ENCODE measurements at regions not wholly inside any gene's neighbourhood (a gene's known extent, or its start where the extent isn't known, plus 50 kb on each side); places are given as distances from the start of the nearest gene placed in this dataset.
"Not testable (repeated sequence)": the region's sequence is repeated elsewhere in the genome, so short reads cannot be mapped to it uniquely, and the experiment has no call there.

GRCh38 chr4:66750273-66750672, 795.0 kb downstream of the CENPC start:
- in situ Hi-C loops (cut with HindIII; ENCODE audit: low sequenced_read_pairs) = no loop called here

- in situ Hi-C loops (cut with HindIII; ENCODE audit: low sequenced_read_pairs) = not testable (repeated sequence)
Observed at GRCh38 chr4:66746918-66747317, 798.4 kb downstream of the CENPC start.

GRCh38 chr4:66741081-66741480, 804.2 kb downstream of the CENPC start:
- in situ Hi-C loops (cut with HindIII; ENCODE audit: low sequenced_read_pairs) = no loop called here

DNA sequence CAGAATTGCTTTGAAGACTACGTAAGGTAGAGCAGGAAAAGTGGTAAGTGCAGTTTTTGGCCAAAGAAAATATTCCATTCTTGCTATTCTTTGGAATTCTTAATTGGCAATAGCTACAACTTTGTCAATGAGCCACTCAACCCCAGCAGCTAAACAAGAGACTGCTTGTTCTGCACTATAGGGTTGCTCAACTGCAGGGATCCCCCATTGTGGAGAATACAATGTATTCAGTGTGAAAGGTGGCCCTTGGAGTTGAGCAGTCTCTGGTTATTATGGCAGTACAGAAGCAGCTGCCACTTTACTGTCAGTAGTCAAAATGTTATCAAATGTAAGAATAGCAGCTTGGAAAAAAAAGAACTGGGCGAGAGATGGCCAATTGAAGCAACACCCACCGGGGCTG, 808.7 kb downstream of the CENPC start:
- in situ Hi-C loops (cut with HindIII; ENCODE audit: low sequenced_read_pairs) = no loop called here

GRCh38 chr4:66728280-66728679, 817.0 kb downstream of the CENPC start:
- in situ Hi-C loops (cut with HindIII; ENCODE audit: low sequenced_read_pairs) = no loop called here

DNA sequence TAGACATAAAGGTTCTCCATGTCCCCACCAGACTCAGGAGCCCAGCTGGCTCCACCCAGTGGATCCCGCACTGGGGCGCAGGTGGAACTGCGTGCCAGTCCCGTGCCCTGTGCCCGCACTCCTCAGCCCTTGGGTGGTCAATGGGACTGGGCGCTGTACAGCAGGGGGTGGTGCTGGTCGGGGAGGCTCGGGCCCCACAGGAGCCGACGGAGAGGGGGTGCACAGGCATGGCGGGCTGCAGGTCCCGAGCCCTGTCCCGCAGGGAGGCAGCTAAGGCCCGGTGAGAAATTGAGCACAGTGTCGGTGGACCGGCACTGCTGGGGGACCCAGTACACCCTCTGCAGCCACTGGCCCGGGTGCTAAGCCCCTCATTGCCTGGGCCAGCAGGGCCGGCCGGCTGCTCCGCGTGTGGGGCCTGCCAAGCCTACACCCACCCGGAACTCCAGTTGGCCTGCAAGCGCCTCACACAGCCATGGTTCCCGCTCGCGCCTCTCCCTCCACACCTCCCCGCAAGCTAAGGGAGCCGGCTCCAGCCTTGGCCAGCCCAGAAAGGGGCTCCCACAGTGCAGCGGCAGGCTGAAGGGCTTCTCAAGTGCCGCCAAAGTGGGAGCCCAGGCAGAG, 832.9 kb downstream of the CENPC start:
- in situ Hi-C loops (cut with HindIII; ENCODE audit: low sequenced_read_pairs) = not testable (repeated sequence)

- in situ Hi-C loops (cut with HindIII; ENCODE audit: low sequenced_read_pairs) = no loop called here
Observed at GRCh38 chr4:66704243-66704642, 841.1 kb downstream of the CENPC start.

GRCh38 chr4:66694739-66695138, 850.6 kb downstream of the CENPC start:
- in situ Hi-C loops (cut with HindIII; ENCODE audit: low sequenced_read_pairs) = no loop called here

DNA sequence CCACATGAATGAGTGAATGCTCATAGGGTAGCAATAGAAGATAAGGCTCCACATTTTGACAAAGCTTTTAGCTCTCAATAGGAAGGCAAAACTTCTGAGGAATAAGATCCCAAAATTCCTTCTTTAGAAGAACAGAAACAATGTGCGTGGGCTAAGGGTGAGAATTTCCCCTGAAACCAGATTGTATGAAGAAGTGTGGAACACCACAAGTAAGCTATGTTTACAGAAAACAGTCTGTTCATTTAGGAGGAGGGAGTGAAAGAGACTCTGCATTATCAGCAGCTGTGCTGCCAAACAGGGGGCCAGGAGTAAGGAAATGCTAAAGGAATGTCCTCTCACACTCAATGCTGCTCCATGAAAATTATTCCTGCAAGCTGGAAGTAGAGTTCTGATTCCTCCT, 851.6 kb downstream of the CENPC start:
- in situ Hi-C loops (cut with HindIII; ENCODE audit: low sequenced_read_pairs) = no loop called here

DNA sequence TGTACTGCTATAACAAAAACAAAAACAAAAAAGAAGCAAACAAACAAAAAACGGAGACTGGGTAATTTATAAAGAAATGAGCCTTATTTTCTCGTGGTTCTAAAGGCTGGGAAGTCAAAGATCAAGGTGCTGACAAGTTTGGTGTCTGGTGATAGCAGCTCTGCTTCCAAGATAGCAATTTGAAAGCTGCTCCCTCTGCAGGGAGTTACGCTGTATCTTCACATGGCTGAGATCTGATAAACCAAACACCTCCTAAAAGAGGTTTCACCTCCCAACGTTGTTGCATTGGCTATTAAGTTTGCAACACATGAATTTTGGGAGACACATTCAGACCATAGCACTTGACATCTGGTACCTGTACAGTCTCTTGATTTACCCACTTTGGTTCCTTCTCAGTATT, 854.2 kb downstream of the CENPC start:
- in situ Hi-C loops (cut with HindIII; ENCODE audit: low sequenced_read_pairs) = no loop called here

- in situ Hi-C loops (cut with HindIII; ENCODE audit: low sequenced_read_pairs) = no loop called here
Observed at GRCh38 chr4:66688674-66689073, 856.6 kb downstream of the CENPC start.

- in situ Hi-C loops (cut with HindIII; ENCODE audit: low sequenced_read_pairs) = no loop called here
Observed at GRCh38 chr4:66687459-66687858, 857.8 kb downstream of the CENPC start.

DNA sequence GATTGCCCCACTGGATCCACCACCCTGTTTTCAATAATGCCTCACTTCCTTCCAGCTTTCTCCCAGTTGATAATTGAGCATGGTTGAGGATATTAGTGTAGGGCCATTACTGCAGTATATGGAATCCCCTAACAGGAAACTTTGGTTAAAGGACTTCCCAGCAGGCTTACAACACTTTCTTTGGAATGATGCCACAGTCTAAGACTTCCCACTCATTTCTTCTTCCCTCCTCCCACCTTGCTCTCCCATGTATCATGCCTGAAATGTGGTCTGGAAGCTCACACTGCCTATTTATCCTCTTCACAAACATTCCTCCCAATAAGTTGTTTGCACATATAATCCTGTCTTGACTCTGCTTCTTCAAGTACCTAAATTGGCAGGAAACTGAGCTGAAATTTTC, 863.3 kb downstream of the CENPC start:
- in situ Hi-C loops (cut with HindIII; ENCODE audit: low sequenced_read_pairs) = no loop called here

- in situ Hi-C loops (cut with HindIII; ENCODE audit: low sequenced_read_pairs) = no loop called here
Observed at GRCh38 chr4:66667249-66667648, 878.1 kb downstream of the CENPC start.

DNA sequence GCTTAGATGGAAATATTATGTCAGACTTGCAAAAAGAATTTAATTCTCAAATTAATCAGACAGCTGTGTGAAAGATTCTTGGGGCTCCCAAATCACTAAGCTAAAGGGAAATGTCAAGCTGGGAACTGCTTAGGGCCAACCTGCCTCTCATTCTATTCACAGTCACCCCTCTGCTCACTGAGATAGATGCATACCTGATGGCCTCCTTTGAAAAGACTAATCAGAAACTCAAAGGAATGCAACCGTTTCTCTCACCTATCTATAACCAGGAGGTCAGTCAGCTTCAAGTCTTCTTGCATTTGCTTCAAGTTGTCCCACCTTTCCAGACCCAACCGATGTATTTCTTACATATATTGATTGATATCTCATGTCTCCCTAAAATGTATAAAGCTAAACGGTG, 882.7 kb downstream of the CENPC start:
- in situ Hi-C loops (cut with HindIII; ENCODE audit: low sequenced_read_pairs) = no loop called here

- in situ Hi-C loops (cut with HindIII; ENCODE audit: low sequenced_read_pairs) = no loop called here
Observed at GRCh38 chr4:66658809-66659208, 886.5 kb downstream of the CENPC start.

DNA sequence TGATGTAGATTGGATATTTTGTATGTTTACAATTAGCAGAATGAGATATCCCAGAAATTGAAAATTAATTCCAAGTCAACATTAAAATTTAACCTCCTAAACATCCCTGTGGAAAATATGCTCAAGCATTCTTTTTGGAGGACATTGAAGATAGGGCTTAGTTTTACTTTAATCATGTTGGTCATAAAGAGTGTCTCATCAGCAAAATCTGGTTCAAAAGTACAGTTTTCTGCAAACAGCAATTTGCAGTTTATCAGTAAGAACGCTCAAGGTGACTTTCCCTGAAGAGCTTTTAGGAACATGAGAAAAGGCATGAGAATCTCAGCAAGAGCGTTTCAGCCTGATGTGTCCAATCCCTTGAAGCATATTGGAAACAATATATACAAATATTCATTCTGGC, 889.8 kb downstream of the CENPC start:
- in situ Hi-C loops (cut with HindIII; ENCODE audit: low sequenced_read_pairs) = no loop called here

GRCh38 chr4:66653937-66654336, 891.4 kb downstream of the CENPC start:
- in situ Hi-C loops (cut with HindIII; ENCODE audit: low sequenced_read_pairs) = no loop called here

DNA sequence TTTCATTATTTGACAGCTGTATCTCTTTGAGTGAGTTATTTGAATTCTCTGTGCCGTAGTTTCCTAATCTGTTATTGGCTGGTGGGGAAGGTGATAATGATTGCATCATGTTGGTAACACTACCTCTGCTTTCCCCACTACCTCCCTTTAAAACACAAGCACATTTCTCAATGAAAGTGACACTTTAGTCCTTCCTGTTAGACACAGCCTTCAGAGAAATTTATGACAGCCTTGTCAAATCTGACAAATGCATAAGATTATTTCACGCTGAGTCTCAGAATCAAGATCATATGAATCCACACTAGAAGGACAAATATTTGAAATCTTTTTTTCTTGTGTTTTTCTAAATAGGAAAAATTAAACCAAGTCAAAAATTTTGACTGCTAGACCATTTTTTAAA, 896.1 kb downstream of the CENPC start:
- in situ Hi-C loops (cut with HindIII; ENCODE audit: low sequenced_read_pairs) = no loop called here

DNA sequence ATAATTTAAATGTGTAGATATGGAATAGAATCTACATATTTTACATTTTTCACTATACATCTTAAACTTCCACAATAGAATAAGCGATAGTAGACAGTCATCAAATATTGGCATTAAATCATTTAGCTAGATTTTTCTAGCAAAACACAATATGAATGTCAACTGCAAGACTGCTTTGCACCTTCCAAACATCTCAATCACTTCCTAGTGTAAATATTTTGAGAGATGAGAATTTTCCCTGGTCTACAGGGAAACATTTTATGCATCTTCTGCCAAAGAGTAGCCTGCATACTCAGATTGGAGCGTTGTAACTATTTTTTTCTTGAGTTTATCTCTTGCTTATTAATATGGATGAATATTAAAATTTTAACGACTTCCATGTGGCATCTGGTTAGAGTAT, 897.4 kb downstream of the CENPC start:
- in situ Hi-C loops (cut with HindIII; ENCODE audit: low sequenced_read_pairs) = no loop called here

DNA sequence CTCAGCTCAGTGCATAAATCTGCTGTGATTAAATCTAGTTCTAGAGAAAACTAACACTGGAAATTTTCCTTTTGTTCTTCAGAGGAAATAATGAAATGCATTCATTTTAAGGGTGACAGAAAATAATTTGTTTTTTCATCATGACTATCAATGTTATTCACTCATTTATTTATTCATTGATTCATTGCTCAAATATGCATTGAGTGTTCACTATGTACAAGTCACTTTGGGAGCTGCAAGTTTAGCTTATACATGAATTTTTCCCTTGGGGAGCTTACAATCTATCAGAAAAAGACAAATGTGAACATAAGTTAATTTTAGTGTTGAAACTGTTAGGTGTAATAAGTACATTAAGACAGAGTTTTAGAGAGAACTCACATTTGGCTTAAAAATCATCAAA, 897.8 kb downstream of the CENPC start:
- in situ Hi-C loops (cut with HindIII; ENCODE audit: low sequenced_read_pairs) = no loop called here

DNA sequence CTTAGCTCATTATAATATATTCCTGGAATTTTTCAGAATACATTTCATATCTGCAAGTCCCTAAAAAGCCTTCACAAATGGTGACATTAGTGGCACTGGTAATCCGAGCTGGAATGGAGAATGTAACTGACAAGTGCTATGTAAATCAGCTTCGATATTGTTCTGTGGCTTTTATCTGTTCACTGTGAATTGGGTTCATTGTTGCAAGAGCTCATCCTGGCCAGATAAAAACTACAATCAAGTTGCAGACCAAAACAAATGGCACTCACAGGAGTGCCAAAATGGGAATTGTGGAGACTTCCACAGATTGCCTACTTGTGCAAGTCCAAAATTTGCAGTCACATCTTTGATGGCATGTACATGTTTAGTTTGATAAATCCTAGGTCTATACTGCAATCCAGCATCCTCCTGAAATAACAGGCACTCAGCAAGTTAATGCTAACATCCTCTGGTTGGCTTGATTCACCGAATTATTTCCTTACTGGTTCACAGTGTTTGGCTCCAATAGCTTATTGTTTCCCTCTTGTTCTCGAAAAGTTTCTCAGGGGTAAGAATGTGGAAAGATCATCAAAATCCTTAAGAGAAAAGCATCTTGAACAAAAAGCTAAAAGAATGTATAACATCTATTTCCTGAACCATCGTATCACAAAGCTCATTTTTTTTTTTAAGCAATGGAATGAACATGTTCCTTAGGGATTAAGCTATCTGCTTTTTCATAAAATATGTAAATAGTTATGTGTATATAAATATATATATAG, 904.9 kb downstream of the CENPC start:
- in situ Hi-C loops (cut with HindIII; ENCODE audit: low sequenced_read_pairs) = no loop called here

GRCh38 chr4:66639361-66639760, 905.9 kb downstream of the CENPC start:
- in situ Hi-C loops (cut with HindIII; ENCODE audit: low sequenced_read_pairs) = no loop called here

Measured in DLD1 (cell line).